GM19043 (cell line): ENCODE measurements at regions not wholly inside any gene's neighbourhood (a gene's known extent, or its start where the extent isn't known, plus 50 kb on each side); places are given as distances from the start of the nearest gene placed in this dataset.
"Not testable (repeated sequence)": the region's sequence is repeated elsewhere in the genome, so short reads cannot be mapped to it uniquely, and the experiment has no call there.

Experiments used
- ATAC-seq: cut with Tn5 transposase; IDR thresholded peaks from one replicate; pipeline ENCODE4 v1.9.1; 2021; ENCODE audit warnings: low read depth; ENCODE audit not compliant: unreplicated experiment

- ATAC-seq: no peak
Measured at GRCh38 chr7:155227004-155227787, 70.5 kb upstream of the INSIG1 start.

GRCh38 chr7:155227788-155228458 lies 69.8 kb upstream of the INSIG1 start:
- ATAC-seq: no peak

- no peak for ATAC-seq
Measured at GRCh38 chr7:155228459-155228845, 69.2 kb upstream of the INSIG1 start.

GRCh38 chr7:155228894-155229293 lies 68.8 kb upstream of the INSIG1 start:
- ATAC-seq: no peak

GRCh38 chr7:155229548-155230168 lies 68.0 kb upstream of the INSIG1 start:
- no peak for ATAC-seq

- no peak for ATAC-seq
Measured at GRCh38 chr7:155230169-155230593, 67.5 kb upstream of the INSIG1 start.

GRCh38 chr7:155231241-155231800 lies 66.4 kb upstream of the INSIG1 start:
- ATAC-seq: no peak

GRCh38 chr7:155231941-155232340 lies 65.7 kb upstream of the INSIG1 start:
- no peak for ATAC-seq

- ATAC-seq: no peak
Measured at GRCh38 chr7:155232911-155233310, 64.8 kb upstream of the INSIG1 start.

GRCh38 chr7:155233311-155234157 lies 64.1 kb upstream of the INSIG1 start:
- ATAC-seq: no peak

- ATAC-seq: no peak
Measured at GRCh38 chr7:155234158-155234492, 63.6 kb upstream of the INSIG1 start.

GRCh38 chr7:155234950-155235789 lies 62.5 kb upstream of the INSIG1 start:
- ATAC-seq: no peak

- ATAC-seq: no peak
Measured at GRCh38 chr7:155236386-155236785, 61.3 kb upstream of the INSIG1 start.

GRCh38 chr7:155237297-155237696 lies 60.4 kb upstream of the INSIG1 start:
- ATAC-seq: no peak

- no peak for ATAC-seq
Measured at GRCh38 chr7:155237730-155238129, 59.9 kb upstream of the INSIG1 start.

GRCh38 chr7:155239431-155240087 lies 58.1 kb upstream of the INSIG1 start:
- not testable (repeated sequence) for ATAC-seq

- no peak for ATAC-seq
Measured at GRCh38 chr7:155244675-155245074, 53.0 kb upstream of the INSIG1 start.

- no peak for ATAC-seq
Measured at GRCh38 chr7:155247479-155248365, 50.0 kb upstream of the INSIG1 start.
